NCI-H524 treated with DMSO at 0.1 percent for 48 hours (cell line): ENCODE measurements at regions not wholly inside any gene's neighbourhood (a gene's known extent, or its start where the extent isn't known, plus 50 kb on each side); places are given as distances from the start of the nearest gene placed in this dataset.

Source experiments
- DNase-seq: peaks from one replicate; lab custom pipeline; 2025; lab: John Stamatoyannopoulos, UW

GRCh38 chr1:73953586-73953985 lies 244.4 kb downstream of the LRRIQ3 start:
- no peak for DNase-seq

DNA sequence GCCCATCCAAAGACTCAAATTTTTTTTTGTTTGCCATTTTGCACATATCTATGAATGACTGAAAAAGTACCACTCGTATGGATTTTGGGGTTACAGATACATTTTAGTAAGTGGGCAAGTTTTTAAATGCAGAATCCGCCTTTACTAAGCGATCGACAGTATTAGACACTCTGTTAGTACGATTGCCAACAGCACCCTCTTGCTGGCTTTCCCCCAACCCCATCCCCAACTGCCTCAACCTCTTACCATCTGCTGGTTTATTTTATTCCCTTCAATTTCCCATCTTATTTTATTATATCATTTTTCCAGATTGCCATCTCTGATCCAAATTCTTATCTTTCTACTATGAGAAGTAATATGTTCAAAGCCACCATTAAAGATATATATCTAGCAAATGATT lies 244.8 kb downstream of the LRRIQ3 start:
- DNase-seq = no peak

DNA sequence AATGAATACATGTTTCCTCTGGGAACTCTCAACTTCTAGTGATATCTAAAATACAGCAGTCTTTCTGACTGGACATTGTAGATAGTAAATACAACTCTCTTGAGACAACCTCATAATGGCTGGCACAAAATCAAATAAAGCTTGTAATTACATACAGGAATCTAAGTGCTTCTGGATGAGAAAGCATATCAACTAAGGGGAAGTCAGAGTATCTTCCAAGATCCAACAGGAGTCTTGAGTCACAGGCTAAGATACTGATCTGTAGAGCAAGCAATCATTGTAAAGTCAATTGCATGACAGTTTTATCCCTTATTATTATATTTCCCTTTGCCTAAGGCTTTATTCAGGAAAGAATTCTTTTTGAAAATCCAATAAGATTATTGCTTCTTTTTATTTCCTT lies 249.9 kb downstream of the LRRIQ3 start:
- no peak for DNase-seq

GRCh38 chr1:73947009-73947408 lies 251.0 kb downstream of the LRRIQ3 start:
- DNase-seq = no peak

DNA sequence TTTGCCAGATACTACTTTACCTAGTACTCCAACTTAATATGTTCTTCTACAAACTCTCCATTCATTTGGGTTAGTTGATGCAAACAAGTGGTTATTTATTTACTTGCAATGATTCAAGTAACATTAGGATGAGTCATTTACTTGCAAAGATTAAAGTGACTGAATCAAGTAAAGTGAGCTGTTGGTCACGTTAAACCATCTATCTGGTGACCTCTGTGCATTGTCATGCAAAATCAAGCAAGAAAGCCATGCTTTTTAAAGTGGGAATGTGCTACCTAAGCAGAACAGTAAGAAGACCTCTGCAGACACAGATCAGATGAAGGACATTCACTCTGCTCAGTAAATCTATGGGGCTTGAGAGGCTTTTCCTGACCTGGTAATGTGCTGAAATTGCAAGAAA lies 254.7 kb downstream of the LRRIQ3 start:
- DNase-seq = no peak

- no peak for DNase-seq
Observed at GRCh38 chr1:73930293-73930692, 267.7 kb downstream of the LRRIQ3 start.

GRCh38 chr1:73914951-73915350 lies 283.0 kb downstream of the LRRIQ3 start:
- DNase-seq = no peak

DNA sequence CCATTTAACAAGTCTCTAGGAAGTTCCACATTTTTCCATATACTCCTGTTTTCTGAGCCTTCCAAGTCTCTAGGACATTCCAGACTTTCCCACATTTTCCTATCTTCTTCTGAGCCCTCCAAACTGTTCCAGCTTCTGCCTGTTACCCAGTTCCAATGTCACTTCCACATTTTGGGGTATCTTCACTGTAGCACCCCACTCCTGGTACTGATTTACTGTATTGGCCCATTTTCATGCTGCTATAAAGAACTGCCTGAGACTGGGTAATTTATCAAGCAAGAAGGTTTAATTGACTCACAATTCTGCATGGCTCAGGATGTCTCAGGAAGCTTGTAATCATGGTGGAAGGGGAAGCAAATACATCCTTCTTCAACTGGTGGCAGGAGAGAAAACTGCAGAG lies 285.0 kb downstream of the LRRIQ3 start:
- no peak for DNase-seq

GRCh38 chr1:73911849-73912248 lies 286.1 kb downstream of the LRRIQ3 start:
- DNase-seq = no peak

GRCh38 chr1:73910466-73910865 lies 287.5 kb downstream of the LRRIQ3 start:
- no peak for DNase-seq

GRCh38 chr1:73910062-73910461 lies 287.9 kb downstream of the LRRIQ3 start:
- DNase-seq = no peak

DNA sequence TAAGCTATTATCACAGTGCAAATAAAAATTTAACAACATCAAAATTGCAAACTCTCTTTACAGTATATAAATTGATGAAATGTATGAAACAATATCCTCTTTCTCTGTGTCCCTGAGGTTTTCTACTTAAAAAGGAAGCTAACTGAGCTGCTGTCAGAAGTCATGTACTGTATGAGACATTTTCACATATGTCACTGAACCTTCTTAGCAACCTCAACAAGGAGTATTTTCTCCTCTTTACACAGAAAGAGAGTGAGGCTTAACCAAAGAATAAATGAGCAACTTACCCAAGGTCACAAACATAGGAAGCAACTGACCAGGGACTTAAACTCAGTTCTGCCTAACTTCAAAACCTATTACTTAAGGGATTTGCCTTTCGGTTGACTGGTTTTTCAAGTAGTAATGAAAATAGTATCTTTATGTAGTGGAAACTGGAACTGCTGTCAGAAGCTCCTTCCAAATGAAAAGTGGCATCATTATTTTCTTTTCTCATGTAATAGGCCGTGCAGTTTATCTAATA lies 288.9 kb downstream of the LRRIQ3 start:
- DNase-seq = no peak

DNA sequence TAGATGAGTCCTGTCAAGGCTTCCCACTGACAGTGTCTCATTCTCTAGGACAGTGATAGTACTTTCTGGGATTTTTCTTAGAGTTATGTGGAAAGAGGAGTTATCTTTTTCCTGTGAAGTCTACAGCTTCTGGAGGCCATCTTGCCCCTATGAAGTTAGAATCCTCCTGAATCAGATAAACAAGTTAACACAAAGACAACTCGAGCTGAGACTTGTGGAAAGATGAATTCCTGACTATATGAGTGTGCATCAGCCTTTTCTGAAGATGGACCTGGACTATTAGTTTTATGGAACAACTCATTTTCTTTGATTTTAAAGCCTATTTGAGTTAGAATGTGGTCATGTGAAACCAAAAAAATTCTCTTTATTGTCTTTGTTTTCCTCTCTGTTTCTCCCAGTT lies 290.9 kb downstream of the LRRIQ3 start:
- DNase-seq = no peak

DNA sequence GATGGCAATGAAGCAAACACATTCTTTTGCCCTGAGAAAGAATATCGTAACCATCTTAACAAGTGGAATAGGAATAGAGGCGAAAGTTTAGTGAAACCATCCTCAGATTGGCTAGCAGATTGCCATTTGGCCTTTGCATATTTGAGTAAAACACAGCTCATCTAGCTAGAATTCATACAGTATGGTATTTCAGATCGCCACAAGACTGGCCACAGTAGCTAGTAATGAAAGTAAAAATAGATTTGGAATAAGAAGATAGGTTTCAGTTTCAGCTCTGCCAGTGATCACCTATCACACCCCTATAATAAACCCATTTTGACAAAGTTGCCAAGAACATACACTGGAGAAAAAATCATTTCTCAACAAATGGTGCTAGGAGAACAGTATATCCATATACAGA lies 294.9 kb downstream of the LRRIQ3 start:
- no peak for DNase-seq

GRCh38 chr1:73901738-73902137 lies 296.2 kb downstream of the LRRIQ3 start:
- no peak for DNase-seq

DNA sequence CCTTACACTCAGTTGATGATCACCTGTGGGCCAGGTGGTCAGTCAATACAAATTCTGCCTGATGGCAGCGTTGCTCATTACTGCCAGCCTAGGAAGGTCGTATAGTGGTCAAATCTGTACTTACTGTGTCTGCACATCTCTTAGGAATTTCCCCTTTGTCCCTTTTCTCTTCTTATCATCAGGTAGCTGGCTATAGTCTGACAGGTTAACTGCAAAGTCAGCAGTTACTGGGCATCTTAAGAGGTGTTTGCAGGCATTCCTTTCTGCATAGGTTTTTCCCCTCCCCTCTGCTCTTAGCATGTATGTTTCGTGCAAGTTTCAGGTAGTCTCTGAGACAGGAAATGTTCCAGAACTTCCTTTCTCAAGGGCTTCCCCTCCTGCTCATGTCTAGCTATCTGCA lies 298.7 kb downstream of the LRRIQ3 start:
- DNase-seq = no peak

DNA sequence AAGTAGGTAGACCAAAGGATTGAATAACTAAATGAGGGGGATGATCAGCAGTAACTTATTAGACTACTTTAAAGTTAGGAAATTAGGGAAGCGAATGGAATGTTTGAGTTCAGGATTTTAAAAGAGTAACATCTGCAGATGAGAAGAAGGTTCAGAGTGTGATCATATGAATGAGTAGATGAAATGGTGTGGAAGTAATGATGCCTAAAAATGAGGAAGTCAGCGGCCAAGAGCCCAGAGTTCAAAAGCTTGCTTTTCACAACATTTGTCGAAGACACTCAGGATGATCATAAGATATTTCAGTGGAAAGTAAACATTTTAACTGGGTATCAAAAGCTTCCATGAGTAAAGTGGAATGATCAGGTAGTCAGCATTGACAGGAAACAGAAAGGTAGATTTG lies 299.4 kb downstream of the LRRIQ3 start:
- no peak for DNase-seq

DNA sequence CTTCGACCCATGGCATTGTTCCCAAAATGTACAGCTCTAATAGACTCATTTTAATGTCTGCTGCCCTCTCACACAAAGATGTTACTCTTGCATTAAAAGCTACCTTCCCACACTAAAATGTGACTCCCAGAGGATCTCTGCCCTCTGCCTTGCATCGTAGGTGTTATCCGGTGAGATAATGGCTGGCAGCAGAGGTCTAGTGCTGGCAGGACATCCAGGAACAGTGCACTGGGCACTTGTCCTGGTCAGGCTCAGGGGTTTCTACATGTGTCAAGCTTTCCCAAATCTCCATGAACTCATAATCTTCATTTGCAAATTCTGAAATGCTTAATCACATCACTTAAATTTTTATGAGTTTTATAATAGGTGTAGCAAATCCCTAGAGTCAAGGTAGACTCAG lies 310.6 kb downstream of the LRRIQ3 start:
- DNase-seq = no peak

DNA sequence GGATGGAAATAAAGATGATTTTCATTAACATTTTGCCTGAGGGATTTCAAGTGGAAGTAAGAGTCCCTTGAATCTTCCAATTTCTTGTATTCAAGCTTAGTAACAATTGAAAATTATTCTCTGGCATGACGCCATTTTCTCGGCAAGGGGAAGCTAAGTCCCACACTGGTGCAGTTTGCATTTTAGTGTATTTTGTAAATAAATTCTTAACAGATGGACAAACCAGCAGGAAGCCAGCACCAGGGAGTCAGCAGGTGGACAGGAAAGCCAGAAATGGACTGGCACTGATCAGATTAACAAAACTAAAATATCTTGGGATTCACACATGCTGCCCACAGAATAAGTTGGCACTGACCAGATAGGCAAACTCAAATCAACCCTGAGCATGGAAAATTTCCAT lies 311.3 kb downstream of the LRRIQ3 start:
- DNase-seq = no peak

GRCh38 chr1:73874806-73875205 lies 323.2 kb downstream of the LRRIQ3 start:
- no peak for DNase-seq

DNA sequence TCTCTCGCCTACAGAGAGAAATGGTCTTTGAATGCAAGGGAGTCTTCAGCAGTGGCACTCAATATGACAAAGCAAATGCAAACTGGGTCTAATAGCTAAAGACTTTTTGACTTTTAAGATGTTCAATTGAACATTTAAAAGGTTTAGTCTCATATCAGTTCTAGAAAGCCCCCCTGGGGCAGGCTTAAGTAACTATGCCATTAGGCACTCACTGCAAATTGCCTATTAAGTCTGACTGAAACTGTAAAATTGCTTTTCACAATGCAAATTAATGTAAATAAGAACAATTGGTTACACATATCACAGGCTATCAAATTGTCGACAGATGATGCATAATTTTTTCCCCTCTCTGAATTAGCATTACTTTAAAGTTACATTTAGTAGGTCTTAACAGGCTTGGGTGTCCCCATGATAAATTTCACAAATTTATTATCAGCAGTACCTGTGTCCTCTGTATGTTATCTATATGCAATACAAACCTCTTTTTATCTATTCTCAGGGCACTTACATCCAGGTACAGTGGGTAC lies 329.1 kb downstream of the LRRIQ3 start:
- DNase-seq = no peak

DNA sequence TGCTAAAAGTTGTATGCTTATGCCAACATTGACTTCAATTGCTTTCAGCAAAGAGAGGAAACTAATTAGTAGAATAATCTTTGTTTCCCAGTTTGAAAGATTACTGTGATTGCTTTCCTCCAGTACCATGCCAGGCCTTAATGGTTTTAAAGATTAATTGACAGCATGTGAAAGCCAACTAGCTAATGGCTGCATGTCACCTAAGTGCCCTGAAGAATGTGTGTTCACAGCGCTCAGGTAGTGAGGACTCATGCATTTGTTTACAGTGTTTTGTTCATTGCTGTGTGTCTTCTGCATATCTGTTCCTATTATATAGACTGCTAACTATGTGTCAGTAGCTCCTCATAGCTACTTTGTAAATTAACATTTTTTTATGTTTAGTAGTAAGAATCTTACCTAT lies 335.6 kb downstream of the LRRIQ3 start:
- no peak for DNase-seq

DNA sequence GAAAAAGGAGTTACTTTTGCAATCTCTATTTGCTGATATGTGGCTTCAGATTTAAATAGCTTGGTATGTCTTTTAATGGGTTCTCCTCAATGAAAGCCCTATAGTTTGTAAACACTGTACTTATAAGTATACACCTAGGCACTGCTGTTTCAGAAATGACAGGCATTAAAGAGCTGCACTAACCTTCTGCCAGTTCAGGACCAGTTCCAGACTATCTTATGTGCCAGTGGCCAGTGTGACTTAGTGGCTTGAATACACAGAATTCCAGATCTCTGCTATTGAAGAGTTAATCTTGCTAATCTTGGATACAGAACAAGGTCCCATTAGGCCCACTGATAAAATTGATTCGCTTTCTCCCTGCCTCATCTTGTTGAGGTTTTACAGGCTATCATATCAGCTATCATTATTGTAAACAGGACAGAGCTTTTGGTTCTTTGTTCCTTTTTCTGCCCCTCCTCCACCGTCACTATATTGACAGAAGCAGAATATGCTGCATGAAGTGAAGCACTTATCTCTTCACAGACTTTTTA lies 337.5 kb downstream of the LRRIQ3 start:
- DNase-seq = no peak

GRCh38 chr1:73859227-73859626 lies 338.7 kb downstream of the LRRIQ3 start:
- DNase-seq = no peak
